ENCODE measurements at regions not wholly inside any gene's neighbourhood (a gene's known extent, or its start where the extent isn't known, plus 50 kb on each side); places are given as distances from the start of the nearest gene placed in this dataset.

- no TSS peak for BruUV-seq (replicated peaks)
- POLR2A ChIA-PET: no interaction called here
Measured at GRCh38 chr11:128066399-128066798, 521.0 kb downstream of the ETS1 start.

More at GRCh38 chr11:128066399-128066798, 521.0 kb downstream of the ETS1 start:
- intact Hi-C loops (cut with micrococcal nuclease) (no loop called here), dilution Hi-C loops (cut with MboI; ENCODE audit: extremely low pct_ligation_motif_present, low sequenced_read_pairs) (no loop called here)
- Histone ChIP-seq H3K27ac (ENCODE audit: insufficient read depth, low read depth, low read length) (no peak overlapping the region), H3K9me3 (replicated peaks; ENCODE audit: control insufficient read depth, insufficient read depth, low read length) (no peaks in the 10 kb centered on the region), H2AFZ (ENCODE audit: low read depth, low read length) (no peak overlapping the region), H3K27me3 (ENCODE audit: control insufficient read depth in 2 of 2, insufficient read depth in 2 of 2, low read length in 2 of 2) (no peaks in the 10 kb centered on the region), H3K4me1 (ENCODE audit: control insufficient read depth, extremely low read depth, insufficient read depth, low read length) (no peaks in the 10 kb centered on the region), H3K9me1 (replicated peaks; ENCODE audit: control insufficient read depth, extremely low read depth, insufficient read depth, low read length) (no peaks in the 10 kb centered on the region), H3K36me3 (ENCODE audit: control insufficient read depth in 2 of 2, extremely low read depth in 1 of 2, insufficient read depth in 2 of 2, low read length in 2 of 2) (no peaks in the 10 kb centered on the region), H3K4me3 (replicated peaks in 1 of 3; ENCODE audit: insufficient read depth in 1 of 3, low read depth in 1 of 3, low read length in 3 of 3) (no peak overlapping the region), H3K79me2 (ENCODE audit: control insufficient read depth, insufficient read depth, low read length) (no peaks in the 10 kb centered on the region), H3K9ac (replicated peaks; ENCODE audit: extremely low read depth, insufficient read depth, low read length) (no peak overlapping the region), H4K20me1 (replicated peaks; ENCODE audit: control insufficient read depth, extremely low read depth, insufficient read depth, low read length) (no peaks in the 10 kb centered on the region), H3K4me2 (ENCODE audit: insufficient read depth, low read length) (no peak overlapping the region)
- TF ChIP-seq MAX (IDR thresholded peaks at IDR 0.05; ENCODE audit: insufficient read depth, insufficient read length): no peak
- no peak for TF ChIP-seq CTCF (IDR thresholded peaks at IDR 0.05; ENCODE audit: extremely low read depth in 1 of 2, insufficient read depth in 1 of 2, low read depth in 1 of 2, low read length in 2 of 2)
- TF ChIP-seq GATA2 (IDR thresholded peaks at IDR 0.05; ENCODE audit: insufficient read depth, insufficient read length, low read depth, low read length): no peak
- TF ChIP-seq POLR2A (IDR thresholded peaks at IDR 0.05; ENCODE audit: low read depth, low read length): no peak
- no peak for TF ChIP-seq EZH2 (IDR thresholded peaks at IDR 0.05; ENCODE audit: borderline replicate concordance, low read depth, low read length, severe bottlenecking)
- no peak for TF ChIP-seq POLR2AphosphoS5 (IDR thresholded peaks at IDR 0.05; ENCODE audit: insufficient read depth, low read depth, low read length)
- TF ChIP-seq JUN (IDR thresholded peaks at IDR 0.05; ENCODE audit: borderline replicate concordance, insufficient read depth, insufficient read length, low read depth): no peak
- no peak for TF ChIP-seq MYC (IDR thresholded peaks at IDR 0.05; ENCODE audit: low read depth, low read length)
- no peak for TF ChIP-seq FOS (IDR thresholded peaks at IDR 0.05; ENCODE audit: borderline replicate concordance, insufficient read depth, low read length)
- CTCF ChIA-PET: interaction anchor here (1.5 kb wide), 1 partner anchor 16 kb away, joined by 5 read pairs; no protein-coding TSS in a partner anchor
- FAIRE-seq: no peak
- DNase-seq (ENCODE audit: low read depth, low spot score): no peak

All from endothelial cell of umbilical vein (primary cell).